OCI-LY7 (cell line): ENCODE measurements at regions not wholly inside any gene's neighbourhood (a gene's known extent, or its start where the extent isn't known, plus 50 kb on each side); places are given as distances from the start of the nearest gene placed in this dataset.

Experiments used
- BruUV-seq: library from RNA; stranded (reverse); fragments of 400-500 nt; replicated peaks from 2 replicates; lab custom pipeline; 2021; lab: Mats Ljungman, UMichigan
- CTCF ChIA-PET: fragments of 300-600 bp; sonication (Branson Sonifier 250); formaldehyde crosslinking; loops from one replicate; lab custom pipeline; 2022; ENCODE audit warnings: antibody characterized with exemption; ENCODE audit not compliant: unreplicated experiment; lab: Charles Lee
- POLR2A ChIA-PET: fragments of 300-600 bp; sonication (Branson Sonifier 250); formaldehyde crosslinking; loops from one replicate; lab custom pipeline; 2022; ENCODE audit warnings: antibody characterized with exemption; lab: Charles Lee
- DNase-seq: peaks from one replicate; pipeline ENCODE4 v3.0.0-alpha.2; 2015; ENCODE audit warnings: low spot score
- H2AFZ ChIP-seq: fragments of 200-600 bp; sonication (generic), shearing (Covaris generic); 2 replicates; pipeline ENCODE4 v1.6.1; 2014; ENCODE audit warnings: mild to moderate bottlenecking, antibody characterized with exemption, low read length, moderate library complexity
- H3K27ac ChIP-seq: fragments of 200-600 bp; sonication (generic); 2 replicates; pipeline ENCODE4 v1.5.1; 2014; ENCODE audit warnings: mixed run types, low read depth, mild to moderate bottlenecking, moderate library complexity, low read length, inconsistent platforms; ENCODE audit not compliant: poor library complexity, severe bottlenecking
- H3K36me3 ChIP-seq: fragments of 200-600 bp; sonication (generic); 2 replicates; pipeline ENCODE4 v1.6.1; 2014; ENCODE audit warnings: mild to moderate bottlenecking, antibody characterized with exemption, low read length, moderate library complexity, mixed read lengths; ENCODE audit not compliant: insufficient read depth
- H3K4me1 ChIP-seq: fragments of 200-600 bp; sonication (generic); 2 replicates; pipeline ENCODE4 v1.5.1; 2014; ENCODE audit warnings: mild to moderate bottlenecking, low read length; ENCODE audit not compliant: insufficient read depth, poor library complexity, severe bottlenecking
- H3K4me2 ChIP-seq: fragments of 200-600 bp; sonication (generic); 2 replicates; pipeline ENCODE4 v1.6.1; 2014; ENCODE audit warnings: mild to moderate bottlenecking, low read length
- H3K4me3 ChIP-seq: fragments of 200-600 bp; sonication (generic); 2 replicates; pipeline ENCODE4 v1.5.1; 2014; ENCODE audit warnings: mild to moderate bottlenecking, low read depth, low read length; ENCODE audit not compliant: poor library complexity, severe bottlenecking
- H3K79me2 ChIP-seq: fragments of 200-600 bp; sonication (generic); 2 replicates; pipeline ENCODE4 v1.6.1; 2016; ENCODE audit warnings: low read depth, mild to moderate bottlenecking, low read length, moderate library complexity, mixed read lengths; ENCODE audit not compliant: insufficient read depth
- H3K9me2 ChIP-seq: fragments of 200-600 bp; sonication (generic); 2 replicates; pipeline ENCODE4 v1.6.1; 2016; ENCODE audit warnings: mild to moderate bottlenecking, low read length, mixed read lengths; ENCODE audit not compliant: insufficient read depth
- H3K9me3 ChIP-seq: fragments of 200-600 bp; sonication (generic); 2 replicates; pipeline ENCODE4 v1.6.1; 2014; ENCODE audit warnings: mild to moderate bottlenecking, mixed run types, low read length, mixed read lengths
- H4K20me1 ChIP-seq: fragments of 200-600 bp; sonication (generic); 2 replicates; pipeline ENCODE4 v1.6.1; 2014; ENCODE audit warnings: mild to moderate bottlenecking, antibody characterized with exemption, low read length, moderate library complexity, mixed read lengths; ENCODE audit not compliant: insufficient read depth
- EZH2phosphoT487 ChIP-seq: fragments of 200-600 bp; sonication (generic); IDR thresholded peaks from 2 replicates; pipeline ENCODE4 v1.6.1; 2018; ENCODE audit warnings: low read depth, borderline replicate concordance, mild to moderate bottlenecking, mixed run types, antibody characterized with exemption, low read length, moderate library complexity, mixed read lengths
- intact Hi-C: fragments of 100-400 bp; cut with micrococcal nuclease; formaldehyde crosslinking; loops from one replicate; pipeline ENCODE4 v1.10.0; 2022; ENCODE audit not compliant: unreplicated experiment
- TF ChIP-seq, protein P1 (sequence below): fragments of 200-600 bp; sonication (generic); conservative IDR thresholded peaks from 2 replicates; pipeline ENCODE4 v1.5.1; 2014; ENCODE audit warnings: mild to moderate bottlenecking, antibody characterized with exemption, low read length, moderate library complexity, mixed read lengths

GRCh38 chr12:131571827-131572226 is 139.1 kb upstream of the SFSWAP start:
- Histone ChIP-seq H3K9me2 (no peaks in the 10 kb centered on the region), H2AFZ (no peak overlapping the region), H3K9me3 (no peaks in the 10 kb centered on the region), H4K20me1 (no peaks in the 10 kb centered on the region), H3K79me2 (no peaks in the 10 kb centered on the region), H3K36me3 (no peaks in the 10 kb centered on the region), H3K4me2 (no peak overlapping the region), H3K4me3 (no peak overlapping the region), H3K4me1 (no peaks in the 10 kb centered on the region), H3K27ac (no peak overlapping the region)
- no TSS peak for BruUV-seq
- DNase-seq: no peak
- TF ChIP-seq EZH2phosphoT487: no peak
- TF ChIP-seq, protein P1, sequence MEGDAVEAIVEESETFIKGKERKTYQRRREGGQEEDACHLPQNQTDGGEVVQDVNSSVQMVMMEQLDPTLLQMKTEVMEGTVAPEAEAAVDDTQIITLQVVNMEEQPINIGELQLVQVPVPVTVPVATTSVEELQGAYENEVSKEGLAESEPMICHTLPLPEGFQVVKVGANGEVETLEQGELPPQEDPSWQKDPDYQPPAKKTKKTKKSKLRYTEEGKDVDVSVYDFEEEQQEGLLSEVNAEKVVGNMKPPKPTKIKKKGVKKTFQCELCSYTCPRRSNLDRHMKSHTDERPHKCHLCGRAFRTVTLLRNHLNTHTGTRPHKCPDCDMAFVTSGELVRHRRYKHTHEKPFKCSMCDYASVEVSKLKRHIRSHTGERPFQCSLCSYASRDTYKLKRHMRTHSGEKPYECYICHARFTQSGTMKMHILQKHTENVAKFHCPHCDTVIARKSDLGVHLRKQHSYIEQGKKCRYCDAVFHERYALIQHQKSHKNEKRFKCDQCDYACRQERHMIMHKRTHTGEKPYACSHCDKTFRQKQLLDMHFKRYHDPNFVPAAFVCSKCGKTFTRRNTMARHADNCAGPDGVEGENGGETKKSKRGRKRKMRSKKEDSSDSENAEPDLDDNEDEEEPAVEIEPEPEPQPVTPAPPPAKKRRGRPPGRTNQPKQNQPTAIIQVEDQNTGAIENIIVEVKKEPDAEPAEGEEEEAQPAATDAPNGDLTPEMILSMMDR: no peak
- CTCF ChIA-PET: no interaction called here
- intact Hi-C loops: no loop called here
- POLR2A ChIA-PET: no interaction called here

DNA sequence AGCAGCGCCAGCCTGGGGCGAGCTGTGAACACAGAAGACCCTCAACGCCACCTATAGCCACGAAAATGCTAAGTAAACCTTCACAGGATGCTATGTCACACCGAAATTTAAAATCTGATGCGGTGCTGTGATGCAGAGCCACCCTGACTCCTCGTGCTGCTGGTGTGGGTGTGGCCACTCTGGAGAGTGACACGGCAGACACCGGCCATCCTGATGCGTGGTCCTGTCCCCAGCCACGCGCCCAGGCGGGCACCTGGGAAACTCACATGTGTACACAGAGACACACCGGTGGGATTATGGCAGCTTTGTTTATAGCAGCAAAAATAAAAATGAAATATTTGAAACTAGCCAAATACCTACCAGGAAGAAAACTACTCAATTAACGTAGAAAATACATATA is 138.3 kb upstream of the SFSWAP start:
- Histone ChIP-seq H3K9me3 (no peaks in the 10 kb centered on the region), H4K20me1 (no peaks in the 10 kb centered on the region), H3K4me3 (no peak overlapping the region), H3K27ac (no peak overlapping the region), H3K36me3 (no peaks in the 10 kb centered on the region), H3K79me2 (no peaks in the 10 kb centered on the region), H3K4me2 (no peak overlapping the region), H2AFZ (no peak overlapping the region), H3K4me1 (no peaks in the 10 kb centered on the region), H3K9me2 (no peaks in the 10 kb centered on the region)
- ChIA-PET POLR2A (no interaction called here), CTCF (no interaction called here)
- no TSS peak for BruUV-seq
- intact Hi-C loops: no loop called here
- no peak for TF ChIP-seq EZH2phosphoT487
- TF ChIP-seq, protein P1: no peak
- DNase-seq: no peak

- H3K9me2 ChIP-seq: no peaks in the 10 kb centered on the region
- no peak overlapping the region for H3K4me3 ChIP-seq
- ChIA-PET CTCF (no interaction called here), POLR2A (no interaction called here)
- H3K9me3 ChIP-seq: no peaks in the 10 kb centered on the region
- intact Hi-C loops: no loop called here
- H2AFZ ChIP-seq: no peak overlapping the region
- H3K36me3 ChIP-seq: no peaks in the 10 kb centered on the region
- TF ChIP-seq, protein P1: no peak
- TF ChIP-seq EZH2phosphoT487: no peak
- H3K4me1 ChIP-seq: no peaks in the 10 kb centered on the region
- no peak for DNase-seq
- H4K20me1 ChIP-seq: no peaks in the 10 kb centered on the region
- BruUV-seq: no TSS peak
- H3K4me2 ChIP-seq: no peak overlapping the region
- H3K79me2 ChIP-seq: no peaks in the 10 kb centered on the region
- H3K27ac ChIP-seq: no peak overlapping the region
Measured at GRCh38 chr12:131573631-131574394, 137.1 kb upstream of the SFSWAP start.
